ENCODE measurements at regions not wholly inside any gene's neighbourhood (a gene's known extent, or its start where the extent isn't known, plus 50 kb on each side); places are given as distances from the start of the nearest gene placed in this dataset.

- TF ChIP-seq ZNF274 (IDR thresholded peaks at IDR 0.05; ENCODE audit: low read depth, low read length) = no peak
- no peak for TF ChIP-seq YY1 (IDR thresholded peaks at IDR 0.05; ENCODE audit: insufficient read depth, insufficient read length)
Observed at GRCh38 chr2:81196933-81197628, 892.5 kb upstream of the LRRTM1 start.

All from NT2/D1 (cell line).